ENCODE measurements at regions not wholly inside any gene's neighbourhood (a gene's known extent, or its start where the extent isn't known, plus 50 kb on each side); places are given as distances from the start of the nearest gene placed in this dataset.

DNA sequence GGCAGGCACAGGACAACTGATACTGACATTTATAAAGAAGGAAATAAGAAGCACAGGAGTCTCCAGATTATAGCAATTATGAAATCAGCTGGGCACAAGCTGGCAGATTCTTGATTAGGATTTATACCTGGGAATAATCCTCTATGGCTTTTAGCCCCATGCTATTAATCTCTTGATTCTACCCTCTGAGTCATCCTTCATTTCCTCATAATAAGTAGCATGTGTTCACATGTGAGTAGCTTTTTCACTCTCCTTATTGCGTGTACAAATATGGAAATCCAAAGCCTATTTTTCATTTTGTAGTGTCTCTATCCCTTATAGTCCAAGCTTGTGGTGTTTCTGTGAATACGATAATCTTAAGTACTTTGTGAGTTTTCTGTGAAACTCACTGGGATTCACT, 185.0 kb upstream of the PRLR start:
- DNase-seq: no peak
- no peaks in the 10 kb centered on the region for H3K4me1 ChIP-seq (ENCODE audit: control extremely low read depth in 1 of 4, control insufficient read depth in 4 of 4, insufficient read depth in 4 of 4, low read length in 3 of 4)
- POLR2A ChIA-PET: no interaction called here
- WGBS (ENCODE audit: insufficient coverage): 100% methylated on average over 1 of the region's 2 CpGs
- H3K4me3 ChIP-seq (ENCODE audit: control insufficient read depth in 1 of 7, extremely low read depth in 1 of 7, insufficient read depth in 4 of 7, low read depth in 2 of 7, low read length in 6 of 7): no peak overlapping the region
- no peak overlapping the region for H3K27ac ChIP-seq (ENCODE audit: insufficient read depth in 1 of 2, low read depth in 1 of 2, low read length in 2 of 2, poor library complexity in 1 of 2, severe bottlenecking in 2 of 2)
- H3K27me3 ChIP-seq (replicated peaks in 2 of 5; ENCODE audit: control insufficient read depth in 4 of 5, insufficient read depth in 5 of 5, low read length in 4 of 5): no peaks in the 10 kb centered on the region
- CTCF ChIA-PET: interaction anchor here (1.3 kb wide), 1 partner anchor 20 kb away, joined by 4 read pairs; no protein-coding TSS in a partner anchor
- H3K9me3 ChIP-seq (ENCODE audit: control extremely low read depth in 1 of 5, control insufficient read depth in 4 of 5, insufficient read depth in 2 of 5, low read depth in 1 of 5, low read length in 4 of 5): peaks cover 0 to 4% (median 0%) of the 10 kb centered on the region in 5 experiments
- H3K36me3 ChIP-seq (ENCODE audit: control insufficient read depth in 4 of 4, insufficient read depth in 4 of 4, low read length in 3 of 4): no peaks in the 10 kb centered on the region

DNA sequence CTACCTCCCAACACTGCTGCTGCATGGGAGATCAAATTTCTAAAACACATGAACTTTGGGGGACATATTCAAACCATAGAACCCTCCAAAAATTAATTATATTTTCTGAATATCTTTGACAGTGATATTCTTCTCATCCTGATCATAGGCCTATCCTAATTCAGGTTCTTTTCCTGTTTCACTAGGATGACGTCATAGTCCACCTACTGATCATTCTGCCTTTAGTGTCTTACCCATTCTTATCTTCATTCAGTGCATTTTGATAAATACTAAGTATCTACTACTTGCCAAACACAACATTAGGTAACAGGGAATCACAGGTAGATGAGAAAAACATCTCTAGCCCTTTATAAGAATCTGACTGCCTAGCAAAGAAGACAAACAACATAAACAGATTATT, 179.1 kb upstream of the PRLR start:
- Histone ChIP-seq H3K36me3 (ENCODE audit: control insufficient read depth in 4 of 4, insufficient read depth in 4 of 4, low read length in 3 of 4) (no peaks in the 10 kb centered on the region), H3K9me3 (ENCODE audit: control extremely low read depth in 1 of 5, control insufficient read depth in 4 of 5, insufficient read depth in 2 of 5, low read depth in 1 of 5, low read length in 4 of 5) (peaks cover 0 to 4% (median 0%) of the 10 kb centered on the region in 5 experiments), H3K27ac (ENCODE audit: insufficient read depth in 1 of 2, low read depth in 1 of 2, low read length in 2 of 2, poor library complexity in 1 of 2, severe bottlenecking in 2 of 2) (no peak overlapping the region), H3K27me3 (replicated peaks in 2 of 5; ENCODE audit: control insufficient read depth in 4 of 5, insufficient read depth in 5 of 5, low read length in 4 of 5) (peaks cover 0 to 2% (median 0%) of the 10 kb centered on the region in 5 experiments), H3K4me1 (ENCODE audit: control extremely low read depth in 1 of 4, control insufficient read depth in 4 of 4, insufficient read depth in 4 of 4, low read length in 3 of 4) (no peaks in the 10 kb centered on the region), H3K4me3 (ENCODE audit: control insufficient read depth in 1 of 7, extremely low read depth in 1 of 7, insufficient read depth in 4 of 7, low read depth in 2 of 7, low read length in 6 of 7) (no peak overlapping the region)
- ChIA-PET CTCF (no interaction called here), POLR2A (no interaction called here)
- DNase-seq: no peak
- WGBS (ENCODE audit: insufficient coverage): 100% methylated on average over 1 of the region's 1 CpG

DNA sequence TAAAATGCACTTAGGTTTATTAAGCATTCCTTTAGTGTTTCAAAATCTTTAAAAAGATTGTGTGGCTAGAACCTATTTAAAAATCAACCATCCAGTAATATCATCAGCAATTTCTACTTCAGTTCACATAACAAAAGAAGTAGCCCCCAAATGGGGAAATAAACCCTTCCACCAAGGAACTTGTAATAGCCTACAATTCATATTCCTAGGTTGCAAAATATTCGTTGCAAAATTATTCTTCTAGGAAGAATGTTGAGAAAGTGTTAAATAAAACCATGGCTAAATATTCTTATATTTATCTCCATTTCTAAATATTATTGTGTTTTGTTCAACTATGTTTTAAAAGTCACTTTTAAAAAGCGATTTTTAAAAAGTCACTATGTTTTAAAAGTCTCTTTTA, 177.9 kb upstream of the PRLR start:
- Histone ChIP-seq H3K4me1 (ENCODE audit: control extremely low read depth in 1 of 4, control insufficient read depth in 4 of 4, insufficient read depth in 4 of 4, low read length in 3 of 4) (no peaks in the 10 kb centered on the region), H3K4me3 (ENCODE audit: control insufficient read depth in 1 of 7, extremely low read depth in 1 of 7, insufficient read depth in 4 of 7, low read depth in 2 of 7, low read length in 6 of 7) (no peak overlapping the region), H3K36me3 (ENCODE audit: control insufficient read depth in 4 of 4, insufficient read depth in 4 of 4, low read length in 3 of 4) (no peaks in the 10 kb centered on the region), H3K27me3 (replicated peaks in 2 of 5; ENCODE audit: control insufficient read depth in 4 of 5, insufficient read depth in 5 of 5, low read length in 4 of 5) (peaks cover 0 to 2% (median 0%) of the 10 kb centered on the region in 5 experiments), H3K27ac (ENCODE audit: insufficient read depth in 1 of 2, low read depth in 1 of 2, low read length in 2 of 2, poor library complexity in 1 of 2, severe bottlenecking in 2 of 2) (no peak overlapping the region), H3K9me3 (ENCODE audit: control extremely low read depth in 1 of 5, control insufficient read depth in 4 of 5, insufficient read depth in 2 of 5, low read depth in 1 of 5, low read length in 4 of 5) (peaks cover 0 to 4% (median 0%) of the 10 kb centered on the region in 5 experiments)
- ChIA-PET POLR2A (no interaction called here), CTCF (interaction anchor here (1.0 kb wide), 1 partner anchor 26 kb away, joined by 3 read pairs; no protein-coding TSS in a partner anchor)
- no CpG with 5 or more reads among the region's 2 CpGs for WGBS (ENCODE audit: insufficient coverage)
- DNase-seq: no peak

DNA sequence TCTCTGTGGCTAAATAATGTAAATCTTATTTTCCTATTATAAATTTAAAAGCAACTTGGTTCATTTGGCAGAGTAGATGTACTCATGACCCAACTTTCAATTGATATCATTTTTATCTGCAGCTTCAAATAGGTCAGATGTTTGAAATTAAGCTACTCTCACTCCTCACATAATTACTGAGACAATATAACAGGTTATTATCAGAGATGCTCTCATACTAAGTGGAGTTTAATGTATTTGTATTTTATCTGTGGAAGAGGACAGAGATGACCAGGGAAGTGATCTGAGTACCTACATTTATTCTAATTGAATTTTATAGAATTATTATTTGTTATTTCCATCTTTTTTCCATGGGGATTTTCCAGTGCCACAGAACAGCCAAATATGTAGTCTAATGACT, 177.4 kb upstream of the PRLR start:
- Histone ChIP-seq H3K9me3 (ENCODE audit: control extremely low read depth in 1 of 5, control insufficient read depth in 4 of 5, insufficient read depth in 2 of 5, low read depth in 1 of 5, low read length in 4 of 5) (peaks cover 0 to 4% (median 0%) of the 10 kb centered on the region in 5 experiments), H3K27me3 (replicated peaks in 2 of 5; ENCODE audit: control insufficient read depth in 4 of 5, insufficient read depth in 5 of 5, low read length in 4 of 5) (peaks cover 0 to 2% (median 0%) of the 10 kb centered on the region in 5 experiments), H3K27ac (ENCODE audit: insufficient read depth in 1 of 2, low read depth in 1 of 2, low read length in 2 of 2, poor library complexity in 1 of 2, severe bottlenecking in 2 of 2) (no peak overlapping the region), H3K36me3 (ENCODE audit: control insufficient read depth in 4 of 4, insufficient read depth in 4 of 4, low read length in 3 of 4) (no peaks in the 10 kb centered on the region), H3K4me1 (ENCODE audit: control extremely low read depth in 1 of 4, control insufficient read depth in 4 of 4, insufficient read depth in 4 of 4, low read length in 3 of 4) (no peaks in the 10 kb centered on the region), H3K4me3 (ENCODE audit: control insufficient read depth in 1 of 7, extremely low read depth in 1 of 7, insufficient read depth in 4 of 7, low read depth in 2 of 7, low read length in 6 of 7) (no peak overlapping the region)
- CTCF ChIA-PET: interaction anchor here (1.0 kb wide), 1 partner anchor 27 kb away, joined by 3 read pairs; no protein-coding TSS in a partner anchor
- POLR2A ChIA-PET: no interaction called here
- no peak for DNase-seq

DNA sequence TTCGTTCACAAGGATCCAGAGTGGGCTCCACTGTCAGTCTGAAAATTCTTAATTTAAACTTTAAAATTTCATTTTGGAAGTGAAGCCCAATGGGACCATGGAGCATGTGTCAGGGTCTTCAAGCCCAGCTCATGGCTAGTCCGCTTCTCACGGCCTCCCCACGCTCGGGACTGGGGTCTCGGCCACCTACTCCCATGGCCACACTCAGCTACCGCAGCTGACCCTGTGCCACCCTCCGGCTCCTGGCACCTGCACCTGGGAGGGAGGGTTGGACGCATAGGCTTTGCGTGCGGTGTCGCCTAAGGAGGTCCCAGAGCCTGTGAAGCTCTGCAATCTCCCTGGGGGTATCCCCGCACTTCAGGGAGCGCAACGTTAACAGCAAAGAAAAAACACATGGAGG, 175.7 kb upstream of the PRLR start:
- ChIA-PET POLR2A (no interaction called here), CTCF (no interaction called here)
- WGBS (ENCODE audit: insufficient coverage): 93% methylated on average over 10 of the region's 15 CpGs
- no peaks in the 10 kb centered on the region for H3K4me1 ChIP-seq (ENCODE audit: control extremely low read depth in 1 of 4, control insufficient read depth in 4 of 4, insufficient read depth in 4 of 4, low read length in 3 of 4)
- H3K27me3 ChIP-seq (replicated peaks in 2 of 5; ENCODE audit: control insufficient read depth in 4 of 5, insufficient read depth in 5 of 5, low read length in 4 of 5): peaks cover 0 to 2% (median 0%) of the 10 kb centered on the region in 5 experiments
- no peak for DNase-seq
- no peaks in the 10 kb centered on the region for H3K9me3 ChIP-seq (ENCODE audit: control extremely low read depth in 1 of 5, control insufficient read depth in 4 of 5, insufficient read depth in 2 of 5, low read depth in 1 of 5, low read length in 4 of 5)
- no peaks in the 10 kb centered on the region for H3K36me3 ChIP-seq (ENCODE audit: control insufficient read depth in 4 of 4, insufficient read depth in 4 of 4, low read length in 3 of 4)
- H3K4me3 ChIP-seq (ENCODE audit: control insufficient read depth in 1 of 7, extremely low read depth in 1 of 7, insufficient read depth in 4 of 7, low read depth in 2 of 7, low read length in 6 of 7): no peak overlapping the region
- H3K27ac ChIP-seq (ENCODE audit: insufficient read depth in 1 of 2, low read depth in 1 of 2, low read length in 2 of 2, poor library complexity in 1 of 2, severe bottlenecking in 2 of 2): no peak overlapping the region

DNA sequence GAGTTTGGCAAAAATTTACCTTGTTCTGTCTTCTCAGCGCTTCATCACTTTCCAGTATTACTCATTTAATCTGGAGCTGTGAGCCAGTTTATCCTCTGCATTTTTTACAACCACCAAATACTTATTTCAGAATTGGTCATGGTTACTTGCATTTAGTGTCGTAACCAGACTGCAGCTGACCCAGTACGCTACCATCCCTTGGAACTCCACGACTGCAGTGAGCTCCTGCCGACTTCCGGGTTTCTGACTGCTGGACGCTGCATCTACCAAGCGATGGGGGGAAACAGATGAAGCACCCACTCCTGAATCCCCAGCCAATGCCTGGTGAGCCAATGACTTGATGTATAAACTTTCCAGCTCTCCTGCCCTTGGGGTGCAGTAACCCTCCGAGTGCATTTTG, 174.4 kb upstream of the PRLR start:
- CTCF ChIA-PET: no interaction called here
- POLR2A ChIA-PET: no interaction called here
- no peaks in the 10 kb centered on the region for H3K4me1 ChIP-seq (ENCODE audit: control extremely low read depth in 1 of 4, control insufficient read depth in 4 of 4, insufficient read depth in 4 of 4, low read length in 3 of 4)
- WGBS (ENCODE audit: insufficient coverage): 99% methylated on average over 8 of the region's 9 CpGs
- H3K27me3 ChIP-seq (replicated peaks in 2 of 5; ENCODE audit: control insufficient read depth in 4 of 5, insufficient read depth in 5 of 5, low read length in 4 of 5): peaks cover 0 to 2% (median 0%) of the 10 kb centered on the region in 5 experiments
- DNase-seq: no peak
- H3K9me3 ChIP-seq (ENCODE audit: control extremely low read depth in 1 of 5, control insufficient read depth in 4 of 5, insufficient read depth in 2 of 5, low read depth in 1 of 5, low read length in 4 of 5): no peaks in the 10 kb centered on the region
- H3K4me3 ChIP-seq (ENCODE audit: control insufficient read depth in 1 of 7, extremely low read depth in 1 of 7, insufficient read depth in 4 of 7, low read depth in 2 of 7, low read length in 6 of 7): no peak overlapping the region
- no peaks in the 10 kb centered on the region for H3K36me3 ChIP-seq (ENCODE audit: control insufficient read depth in 4 of 4, insufficient read depth in 4 of 4, low read length in 3 of 4)
- H3K27ac ChIP-seq (ENCODE audit: insufficient read depth in 1 of 2, low read depth in 1 of 2, low read length in 2 of 2, poor library complexity in 1 of 2, severe bottlenecking in 2 of 2): no peak overlapping the region

DNA sequence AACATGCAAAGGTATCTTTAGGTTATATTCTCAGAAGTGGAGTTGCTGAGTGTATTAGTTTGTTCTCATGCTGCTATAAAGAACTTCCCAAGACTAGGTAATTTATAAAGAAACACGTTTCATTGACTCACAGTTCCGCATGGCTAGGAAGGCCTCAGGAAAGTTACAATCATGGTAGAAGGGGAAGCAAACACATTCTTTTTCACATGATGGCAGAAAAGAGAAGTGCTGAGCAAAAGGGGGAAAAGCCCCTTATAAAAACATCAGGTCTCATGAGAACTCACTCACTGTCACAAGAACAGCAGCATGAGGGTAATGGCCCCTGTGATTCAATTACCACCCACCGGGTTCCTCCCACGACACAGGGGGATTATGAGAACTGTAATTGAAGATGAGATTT, 163.6 kb upstream of the PRLR start:
- Histone ChIP-seq H3K4me1 (ENCODE audit: control extremely low read depth in 1 of 4, control insufficient read depth in 4 of 4, insufficient read depth in 4 of 4, low read length in 3 of 4) (no peaks in the 10 kb centered on the region), H3K27ac (ENCODE audit: insufficient read depth in 1 of 2, low read depth in 1 of 2, low read length in 2 of 2, poor library complexity in 1 of 2, severe bottlenecking in 2 of 2) (no peak overlapping the region), H3K36me3 (ENCODE audit: control insufficient read depth in 4 of 4, insufficient read depth in 4 of 4, low read length in 3 of 4) (no peaks in the 10 kb centered on the region), H3K9me3 (ENCODE audit: control extremely low read depth in 1 of 5, control insufficient read depth in 4 of 5, insufficient read depth in 2 of 5, low read depth in 1 of 5, low read length in 4 of 5) (no peaks in the 10 kb centered on the region), H3K4me3 (ENCODE audit: control insufficient read depth in 1 of 7, extremely low read depth in 1 of 7, insufficient read depth in 4 of 7, low read depth in 2 of 7, low read length in 6 of 7) (no peak overlapping the region), H3K27me3 (replicated peaks in 2 of 5; ENCODE audit: control insufficient read depth in 4 of 5, insufficient read depth in 5 of 5, low read length in 4 of 5) (no peaks in the 10 kb centered on the region)
- DNase-seq: no peak
- CTCF ChIA-PET: no interaction called here
- POLR2A ChIA-PET: no interaction called here
- WGBS (ENCODE audit: insufficient coverage): 100% methylated on average over 1 of the region's 4 CpGs
